Loucy (cell line): ENCODE measurements at regions not wholly inside any gene's neighbourhood (a gene's known extent, or its start where the extent isn't known, plus 50 kb on each side); places are given as distances from the start of the nearest gene placed in this dataset.

Experiments
- H2AFZ ChIP-seq: fragments of 200-600 bp; sonication (generic); 2 replicates; pipeline ENCODE4 v1.6.0; 2016; ENCODE audit warnings: antibody characterized with exemption, mild to moderate bottlenecking, low read length, moderate library complexity
- H3F3A ChIP-seq: fragments of 200-600 bp; 2 replicates; pipeline ENCODE4 v1.6.0; 2016; ENCODE audit warnings: antibody characterized with exemption, low read depth, mild to moderate bottlenecking
- H3K27me3 ChIP-seq: fragments of 200-600 bp; sonication (generic); 2 replicates; pipeline ENCODE4 v1.6.1; 2014; ENCODE audit warnings: low read length, mild to moderate bottlenecking; ENCODE audit not compliant: insufficient read depth, poor library complexity, severe bottlenecking
- H3K36me3 ChIP-seq: fragments of 200-600 bp; sonication (generic); 2 replicates; pipeline ENCODE4 v1.6.1; 2016; ENCODE audit warnings: low read length; ENCODE audit not compliant: insufficient read depth
- H3K4me1 ChIP-seq: fragments of 200-600 bp; sonication (generic); 2 replicates; pipeline ENCODE4 v1.5.1; 2014; ENCODE audit warnings: low read length, mild to moderate bottlenecking; ENCODE audit not compliant: insufficient read depth, poor library complexity, severe bottlenecking
- H3K4me2 ChIP-seq: fragments of 200-600 bp; sonication (generic); 2 replicates; pipeline ENCODE4 v1.6.0; 2014; ENCODE audit warnings: antibody characterized with exemption, low read length, low read depth, mild to moderate bottlenecking; ENCODE audit not compliant: poor library complexity, severe bottlenecking
- H3K4me3 ChIP-seq: fragments of 200-600 bp; sonication (generic); 2 replicates; pipeline ENCODE4 v1.5.1; 2014; ENCODE audit warnings: low read length, mild to moderate bottlenecking, mixed read lengths; ENCODE audit not compliant: poor library complexity, severe bottlenecking
- H3K79me2 ChIP-seq: fragments of 200-600 bp; sonication (generic); 2 replicates; pipeline ENCODE4 v1.6.1; 2014; ENCODE audit warnings: low read length; ENCODE audit not compliant: insufficient read depth
- H3K9ac ChIP-seq: fragments of 200-600 bp; sonication (generic); 2 replicates; pipeline ENCODE4 v1.6.0; 2014; ENCODE audit warnings: mild to moderate bottlenecking, low read depth, low read length, moderate library complexity; ENCODE audit not compliant: poor library complexity, severe bottlenecking
- H3K9me2 ChIP-seq: fragments of 200-600 bp; sonication (generic); replicated peaks from 2 replicates; pipeline ENCODE4 v1.6.1; 2016; ENCODE audit warnings: low read depth, low read length, mixed read lengths
- H3K9me3 ChIP-seq: fragments of 200-600 bp; sonication (generic); 2 replicates; pipeline ENCODE4 v1.6.1; 2014; ENCODE audit warnings: mild to moderate bottlenecking, antibody characterized with exemption, low read length, low read depth; ENCODE audit not compliant: insufficient read depth
- H4K20me1 ChIP-seq: fragments of 200-600 bp; sonication (generic); 2 replicates; pipeline ENCODE4 v1.6.0; 2014; ENCODE audit warnings: antibody characterized with exemption, low read length, mild to moderate bottlenecking; ENCODE audit not compliant: insufficient read depth, poor library complexity, severe bottlenecking
- EZH2phosphoT487 ChIP-seq: fragments of 200-600 bp; IDR thresholded peaks from 2 replicates; pipeline ENCODE4 v1.6.1; 2018; ENCODE audit warnings: antibody characterized with exemption, mild to moderate bottlenecking, moderate library complexity, borderline replicate concordance
- TF ChIP-seq, protein P1 (sequence below): fragments of 200-600 bp; sonication (generic); conservative IDR thresholded peaks from 2 replicates; pipeline ENCODE4 v1.5.1; 2014; ENCODE audit warnings: mild to moderate bottlenecking, antibody characterized with exemption, low read length

DNA sequence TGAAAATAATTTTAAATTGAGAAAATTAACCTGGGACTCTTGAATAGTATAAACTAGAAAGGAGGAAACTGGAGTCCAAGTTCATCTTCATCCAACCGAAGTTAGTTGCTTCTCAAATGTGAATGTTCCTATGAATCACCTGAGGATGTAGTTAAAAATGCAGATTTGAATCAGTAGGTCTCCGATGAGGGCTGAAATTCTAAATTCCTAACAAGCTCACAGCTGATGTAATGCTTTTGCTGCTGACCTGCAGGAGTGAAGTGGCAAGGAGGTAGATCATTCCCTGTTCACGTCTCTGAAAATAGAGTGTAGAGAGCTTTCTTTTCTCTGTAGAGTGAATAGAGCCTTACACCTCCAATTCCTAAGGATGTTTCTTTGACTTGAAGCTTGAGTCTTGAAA, 685.5 kb downstream of the CPS1 start:
- Histone ChIP-seq H2AFZ (no peak overlapping the region), H3K9me3 (no peaks in the 10 kb centered on the region), H3K9ac (no peak overlapping the region)

DNA sequence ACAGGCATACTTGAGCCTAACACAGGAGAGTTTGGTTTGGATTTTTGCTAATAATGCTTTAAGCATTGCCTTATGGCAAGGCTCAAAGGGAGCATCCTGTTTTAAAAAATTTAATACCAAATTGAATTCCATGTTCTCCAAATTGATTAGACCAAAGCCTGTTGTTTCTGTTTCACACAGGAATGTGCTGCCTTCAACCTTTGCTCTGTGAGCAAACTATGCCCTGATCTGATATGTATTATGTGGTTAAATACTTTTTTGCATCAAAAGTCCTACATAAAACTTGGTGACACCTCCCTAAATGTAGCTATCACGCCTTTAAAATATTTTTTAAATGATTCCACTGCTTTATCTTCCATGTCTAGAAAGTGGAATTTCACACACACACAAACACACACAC, 691.4 kb downstream of the CPS1 start:
- H3K4me2 ChIP-seq: no peak overlapping the region
- H3K9me2 ChIP-seq: no peaks in the 10 kb centered on the region
- H3F3A ChIP-seq: no peaks in the 10 kb centered on the region
- H3K9ac ChIP-seq: no peak overlapping the region
- H3K36me3 ChIP-seq: no peaks in the 10 kb centered on the region
- no peaks in the 10 kb centered on the region for H3K79me2 ChIP-seq
- no peak overlapping the region for H2AFZ ChIP-seq
- H3K9me3 ChIP-seq: no peaks in the 10 kb centered on the region
- TF ChIP-seq, protein P1, sequence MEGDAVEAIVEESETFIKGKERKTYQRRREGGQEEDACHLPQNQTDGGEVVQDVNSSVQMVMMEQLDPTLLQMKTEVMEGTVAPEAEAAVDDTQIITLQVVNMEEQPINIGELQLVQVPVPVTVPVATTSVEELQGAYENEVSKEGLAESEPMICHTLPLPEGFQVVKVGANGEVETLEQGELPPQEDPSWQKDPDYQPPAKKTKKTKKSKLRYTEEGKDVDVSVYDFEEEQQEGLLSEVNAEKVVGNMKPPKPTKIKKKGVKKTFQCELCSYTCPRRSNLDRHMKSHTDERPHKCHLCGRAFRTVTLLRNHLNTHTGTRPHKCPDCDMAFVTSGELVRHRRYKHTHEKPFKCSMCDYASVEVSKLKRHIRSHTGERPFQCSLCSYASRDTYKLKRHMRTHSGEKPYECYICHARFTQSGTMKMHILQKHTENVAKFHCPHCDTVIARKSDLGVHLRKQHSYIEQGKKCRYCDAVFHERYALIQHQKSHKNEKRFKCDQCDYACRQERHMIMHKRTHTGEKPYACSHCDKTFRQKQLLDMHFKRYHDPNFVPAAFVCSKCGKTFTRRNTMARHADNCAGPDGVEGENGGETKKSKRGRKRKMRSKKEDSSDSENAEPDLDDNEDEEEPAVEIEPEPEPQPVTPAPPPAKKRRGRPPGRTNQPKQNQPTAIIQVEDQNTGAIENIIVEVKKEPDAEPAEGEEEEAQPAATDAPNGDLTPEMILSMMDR: no peak
- TF ChIP-seq EZH2phosphoT487: no peak
- H3K4me1 ChIP-seq: no peaks in the 10 kb centered on the region
- H4K20me1 ChIP-seq: no peaks in the 10 kb centered on the region
- no peak overlapping the region for H3K4me3 ChIP-seq
- H3K27me3 ChIP-seq: no peaks in the 10 kb centered on the region

More for the DNA sequence above, 685.5 kb downstream of the CPS1 start:
- Histone ChIP-seq H3K4me3 (no peak overlapping the region), H3K9me2 (no peaks in the 10 kb centered on the region), H3K79me2 (no peaks in the 10 kb centered on the region), H3K36me3 (no peaks in the 10 kb centered on the region), H4K20me1 (no peaks in the 10 kb centered on the region), H3K4me2 (no peak overlapping the region), H3K4me1 (no peaks in the 10 kb centered on the region), H3K27me3 (no peaks in the 10 kb centered on the region), H3F3A (no peaks in the 10 kb centered on the region)
- TF ChIP-seq, protein P1: no peak
- TF ChIP-seq EZH2phosphoT487: no peak

DNA sequence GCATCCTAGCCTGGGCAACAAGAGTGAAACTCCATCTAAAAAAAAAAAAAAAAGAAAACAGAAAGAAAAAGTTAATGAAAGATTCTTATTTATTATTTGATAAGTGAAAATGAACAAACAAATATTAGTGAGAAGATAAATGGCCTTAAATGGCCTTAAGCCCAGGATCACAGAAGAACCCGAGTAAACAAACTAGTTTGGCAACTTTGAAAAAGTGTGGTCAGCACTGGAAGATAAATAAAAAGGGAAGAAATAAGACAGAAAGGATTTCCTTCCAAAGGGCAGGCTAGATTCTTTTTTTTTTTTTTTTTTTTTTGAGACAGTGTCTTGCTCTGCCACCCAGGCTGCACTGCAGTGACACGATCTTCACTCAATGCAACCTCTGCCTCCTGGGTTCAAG, 692.4 kb downstream of the CPS1 start:
- Histone ChIP-seq H3K4me3 (no peak overlapping the region), H4K20me1 (no peaks in the 10 kb centered on the region), H3K27me3 (no peaks in the 10 kb centered on the region), H3K9me2 (no peaks in the 10 kb centered on the region), H3F3A (no peaks in the 10 kb centered on the region), H3K4me1 (no peaks in the 10 kb centered on the region), H3K36me3 (no peaks in the 10 kb centered on the region), H3K9ac (no peak overlapping the region), H3K79me2 (no peaks in the 10 kb centered on the region), H3K4me2 (no peak overlapping the region), H2AFZ (no peak overlapping the region), H3K9me3 (no peaks in the 10 kb centered on the region)
- TF ChIP-seq, protein P1: no peak
- TF ChIP-seq EZH2phosphoT487: no peak
